ENCODE measurements at regions not wholly inside any gene's neighbourhood (a gene's known extent, or its start where the extent isn't known, plus 50 kb on each side); places are given as distances from the start of the nearest gene placed in this dataset.
"Not testable (repeated sequence)": the region's sequence is repeated elsewhere in the genome, so short reads cannot be mapped to it uniquely, and the experiment has no call there.

GRCh38 chr5:17373406-17373805, 124.6 kb upstream of the TAF11L2 start:
- DNase-seq (ENCODE audit: low spot score): no peak
- Mint-ChIP-seq H3K4me1 (peaks cover 20% of the 10 kb centered on the region), H3K4me3 (no peak overlapping the region), H3K36me3 (no peaks in the 10 kb centered on the region), H3K27me3 (ENCODE audit: insufficient read depth, low read depth) (peaks cover 2% of the 10 kb centered on the region), H3K9me3 (no peaks in the 10 kb centered on the region), H3K27ac (no peak overlapping the region)
- Histone ChIP-seq H3K4me3 (no peak overlapping the region), H3K4me1 (peaks cover 24% of the 10 kb centered on the region), H3K27me3 (no peaks in the 10 kb centered on the region), H3F3A (ENCODE audit: low read depth) (peaks cover 12% of the 10 kb centered on the region), H4K20me1 (ENCODE audit: low read depth) (no peaks in the 10 kb centered on the region), H3K4me2 (peak overlapping the region; percentile 12), H3K9me3 (ENCODE audit: low read depth) (no peaks in the 10 kb centered on the region), H3K9ac (no peak overlapping the region), H3K79me2 (ENCODE audit: low read depth) (no peaks in the 10 kb centered on the region), H2AFZ (replicated peaks) (peak overlapping the region; percentile 96), H3K27ac (no peak overlapping the region), H3K36me3 (no peaks in the 10 kb centered on the region)
- TF ChIP-seq EZH2 (IDR thresholded peaks at IDR 0.05) (no peak), EZH2phosphoT487 (IDR thresholded peaks at IDR 0.05) (no peak)
- TF ChIP-seq, protein P1, sequence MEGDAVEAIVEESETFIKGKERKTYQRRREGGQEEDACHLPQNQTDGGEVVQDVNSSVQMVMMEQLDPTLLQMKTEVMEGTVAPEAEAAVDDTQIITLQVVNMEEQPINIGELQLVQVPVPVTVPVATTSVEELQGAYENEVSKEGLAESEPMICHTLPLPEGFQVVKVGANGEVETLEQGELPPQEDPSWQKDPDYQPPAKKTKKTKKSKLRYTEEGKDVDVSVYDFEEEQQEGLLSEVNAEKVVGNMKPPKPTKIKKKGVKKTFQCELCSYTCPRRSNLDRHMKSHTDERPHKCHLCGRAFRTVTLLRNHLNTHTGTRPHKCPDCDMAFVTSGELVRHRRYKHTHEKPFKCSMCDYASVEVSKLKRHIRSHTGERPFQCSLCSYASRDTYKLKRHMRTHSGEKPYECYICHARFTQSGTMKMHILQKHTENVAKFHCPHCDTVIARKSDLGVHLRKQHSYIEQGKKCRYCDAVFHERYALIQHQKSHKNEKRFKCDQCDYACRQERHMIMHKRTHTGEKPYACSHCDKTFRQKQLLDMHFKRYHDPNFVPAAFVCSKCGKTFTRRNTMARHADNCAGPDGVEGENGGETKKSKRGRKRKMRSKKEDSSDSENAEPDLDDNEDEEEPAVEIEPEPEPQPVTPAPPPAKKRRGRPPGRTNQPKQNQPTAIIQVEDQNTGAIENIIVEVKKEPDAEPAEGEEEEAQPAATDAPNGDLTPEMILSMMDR (IDR thresholded peaks at IDR 0.05): no peak

GRCh38 chr5:17373814-17374556, 124.0 kb upstream of the TAF11L2 start:
- H3K4me3 ChIP-seq: no peak overlapping the region
- no peaks in the 10 kb centered on the region for H3K79me2 ChIP-seq (ENCODE audit: low read depth)
- peak overlapping the region; percentile 96 for H2AFZ ChIP-seq (replicated peaks)
- H3F3A ChIP-seq (ENCODE audit: low read depth): peaks cover 12% of the 10 kb centered on the region
- H3K4me2 ChIP-seq: peak overlapping the region; percentile 12
- peaks cover 24% of the 10 kb centered on the region for H3K4me1 ChIP-seq
- H3K36me3 ChIP-seq: no peaks in the 10 kb centered on the region
- no peaks in the 10 kb centered on the region for H3K9me3 Mint-ChIP-seq
- no peaks in the 10 kb centered on the region for H3K36me3 Mint-ChIP-seq
- peak overlapping the region; percentile 82 for H3K27ac Mint-ChIP-seq
- H3K9me3 ChIP-seq (ENCODE audit: low read depth): no peaks in the 10 kb centered on the region
- H3K4me3 Mint-ChIP-seq: no peak overlapping the region
- no peak overlapping the region for H3K27ac ChIP-seq
- no peaks in the 10 kb centered on the region for H3K27me3 ChIP-seq
- TF ChIP-seq EZH2phosphoT487 (IDR thresholded peaks at IDR 0.05) (no peak), EZH2 (IDR thresholded peaks at IDR 0.05) (no peak)
- TF ChIP-seq, protein P1 (IDR thresholded peaks at IDR 0.05): no peak
- no peak for DNase-seq (ENCODE audit: low spot score)
- H3K9ac ChIP-seq: no peak overlapping the region
- peaks cover 2% of the 10 kb centered on the region for H3K27me3 Mint-ChIP-seq (ENCODE audit: insufficient read depth, low read depth)
- H3K4me1 Mint-ChIP-seq: peaks cover 22% of the 10 kb centered on the region
- H4K20me1 ChIP-seq (ENCODE audit: low read depth): no peaks in the 10 kb centered on the region

DNA sequence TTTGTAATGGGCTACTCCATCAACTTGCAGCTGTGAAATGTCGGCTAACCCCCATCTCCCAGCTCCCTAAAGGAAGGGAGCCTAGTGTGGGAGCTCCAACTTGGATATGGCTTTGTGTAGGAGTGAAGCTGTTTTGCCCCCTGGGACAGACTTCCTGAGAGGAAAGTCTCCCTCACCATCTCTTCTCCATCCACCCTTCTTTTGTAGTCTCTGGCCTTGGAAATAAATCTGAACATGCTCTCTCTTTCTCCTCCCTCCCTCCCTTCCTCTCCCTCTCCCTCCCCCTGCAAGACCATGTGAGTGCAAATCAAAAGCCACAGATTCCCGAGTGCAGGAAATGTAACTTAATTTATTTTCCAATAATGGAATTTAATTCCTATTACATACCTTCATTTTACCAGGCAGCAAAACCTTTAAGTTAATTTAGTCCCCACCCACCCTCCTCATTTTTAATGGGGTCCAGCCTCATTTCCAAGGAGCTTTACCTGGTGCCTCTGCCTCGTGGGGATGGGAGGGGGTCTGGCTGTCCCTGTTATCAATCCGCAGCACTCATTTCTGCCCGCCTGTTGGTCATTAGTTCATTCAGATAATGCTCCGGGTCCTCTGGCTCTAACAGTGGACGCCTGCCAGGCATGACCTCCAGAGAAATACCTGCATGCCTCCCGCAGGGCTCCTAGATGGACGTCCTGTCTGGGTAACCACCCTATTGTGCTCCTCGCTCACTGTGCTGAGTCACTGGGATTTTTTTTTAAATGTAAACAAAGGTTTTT, 122.9 kb upstream of the TAF11L2 start:
- H3K4me3 ChIP-seq: no peak overlapping the region
- H2AFZ ChIP-seq (replicated peaks): no peak overlapping the region
- H3K27ac ChIP-seq: no peak overlapping the region
- Mint-ChIP-seq H3K27ac (no peak overlapping the region), H3K4me1 (peaks cover 24% of the 10 kb centered on the region), H3K9me3 (no peaks in the 10 kb centered on the region), H3K27me3 (ENCODE audit: insufficient read depth, low read depth) (peaks cover 2% of the 10 kb centered on the region), H3K4me3 (no peak overlapping the region), H3K36me3 (no peaks in the 10 kb centered on the region)
- H3K79me2 ChIP-seq (ENCODE audit: low read depth): no peaks in the 10 kb centered on the region
- no peak for TF ChIP-seq EZH2 (IDR thresholded peaks at IDR 0.05)
- no peak for TF ChIP-seq EZH2phosphoT487 (IDR thresholded peaks at IDR 0.05)
- TF ChIP-seq, protein P1 (IDR thresholded peaks at IDR 0.05): no peak
- no peaks in the 10 kb centered on the region for H4K20me1 ChIP-seq (ENCODE audit: low read depth)
- peaks cover 12% of the 10 kb centered on the region for H3F3A ChIP-seq (ENCODE audit: low read depth)
- no peak for DNase-seq (ENCODE audit: low spot score)
- no peak overlapping the region for H3K4me2 ChIP-seq
- no peaks in the 10 kb centered on the region for H3K27me3 ChIP-seq
- no peak overlapping the region for H3K9ac ChIP-seq
- H3K9me3 ChIP-seq (ENCODE audit: low read depth): no peaks in the 10 kb centered on the region
- H3K36me3 ChIP-seq: no peaks in the 10 kb centered on the region
- H3K4me1 ChIP-seq: peaks cover 29% of the 10 kb centered on the region

DNA sequence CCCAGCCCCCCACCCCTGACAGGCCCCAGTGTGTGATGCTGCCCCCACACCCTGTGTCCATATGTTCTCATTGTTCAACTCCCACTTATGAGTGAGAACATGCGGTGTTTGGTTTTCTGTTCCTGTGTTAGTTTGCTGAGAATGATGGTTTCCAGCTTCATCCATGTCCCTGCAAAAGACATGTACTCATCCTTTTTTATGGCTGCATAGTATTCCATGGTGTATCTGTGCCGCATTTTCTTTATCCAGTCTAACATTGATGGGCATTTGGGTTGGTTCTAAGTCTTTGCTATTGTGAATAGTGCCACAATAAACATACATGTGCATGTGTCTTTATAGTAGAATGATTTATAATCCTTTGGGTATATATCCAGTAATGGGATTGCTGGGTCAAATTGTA, 122.1 kb upstream of the TAF11L2 start:
- Histone ChIP-seq H3K4me1 (peaks cover 36% of the 10 kb centered on the region), H3F3A (ENCODE audit: low read depth) (peaks cover 12% of the 10 kb centered on the region)
- not testable (repeated sequence) for H2AFZ ChIP-seq (replicated peaks); H3K79me2 ChIP-seq (ENCODE audit: low read depth); H3K4me3 ChIP-seq; H3K27me3 Mint-ChIP-seq (ENCODE audit: insufficient read depth, low read depth); H3K27me3 ChIP-seq; H4K20me1 ChIP-seq (ENCODE audit: low read depth); H3K9ac ChIP-seq; H3K36me3 Mint-ChIP-seq; H3K27ac ChIP-seq; H3K9me3 Mint-ChIP-seq; H3K4me2 ChIP-seq; H3K4me3 Mint-ChIP-seq; H3K36me3 ChIP-seq; H3K27ac Mint-ChIP-seq; H3K9me3 ChIP-seq (ENCODE audit: low read depth); DNase-seq (ENCODE audit: low spot score)
- peaks cover 29% of the 10 kb centered on the region for H3K4me1 Mint-ChIP-seq
